ENCODE measurements at regions not wholly inside any gene's neighbourhood (a gene's known extent, or its start where the extent isn't known, plus 50 kb on each side); places are given as distances from the start of the nearest gene placed in this dataset.

GRCh38 chr5:35377653-35378052, 147.4 kb upstream of the PRLR start:
- TF ChIP-seq, protein P1, sequence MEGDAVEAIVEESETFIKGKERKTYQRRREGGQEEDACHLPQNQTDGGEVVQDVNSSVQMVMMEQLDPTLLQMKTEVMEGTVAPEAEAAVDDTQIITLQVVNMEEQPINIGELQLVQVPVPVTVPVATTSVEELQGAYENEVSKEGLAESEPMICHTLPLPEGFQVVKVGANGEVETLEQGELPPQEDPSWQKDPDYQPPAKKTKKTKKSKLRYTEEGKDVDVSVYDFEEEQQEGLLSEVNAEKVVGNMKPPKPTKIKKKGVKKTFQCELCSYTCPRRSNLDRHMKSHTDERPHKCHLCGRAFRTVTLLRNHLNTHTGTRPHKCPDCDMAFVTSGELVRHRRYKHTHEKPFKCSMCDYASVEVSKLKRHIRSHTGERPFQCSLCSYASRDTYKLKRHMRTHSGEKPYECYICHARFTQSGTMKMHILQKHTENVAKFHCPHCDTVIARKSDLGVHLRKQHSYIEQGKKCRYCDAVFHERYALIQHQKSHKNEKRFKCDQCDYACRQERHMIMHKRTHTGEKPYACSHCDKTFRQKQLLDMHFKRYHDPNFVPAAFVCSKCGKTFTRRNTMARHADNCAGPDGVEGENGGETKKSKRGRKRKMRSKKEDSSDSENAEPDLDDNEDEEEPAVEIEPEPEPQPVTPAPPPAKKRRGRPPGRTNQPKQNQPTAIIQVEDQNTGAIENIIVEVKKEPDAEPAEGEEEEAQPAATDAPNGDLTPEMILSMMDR (IDR thresholded peaks at IDR 0.05): no peak
- TF ChIP-seq EP300 (IDR thresholded peaks at IDR 0.05) (no peak), POLR2A (IDR thresholded peaks at IDR 0.05) (no peak)
- DNase-seq (ENCODE audit: low spot score in 2 of 2): no peak
- Histone ChIP-seq H3K27ac (no peak overlapping the region), H3K36me3 (no peaks in the 10 kb centered on the region), H3K27me3 (no peaks in the 10 kb centered on the region), H3K4me3 (no peak overlapping the region), H3K4me1 (no peaks in the 10 kb centered on the region), H3K9me3 (no peaks in the 10 kb centered on the region)
- WGBS, 2 donors: 72 to 73% methylated on average over 4 of the region's 4 CpGs

GRCh38 chr5:35374584-35374983, 144.3 kb upstream of the PRLR start:
- H3K36me3 ChIP-seq: no peaks in the 10 kb centered on the region
- no peak overlapping the region for H3K27ac ChIP-seq
- DNase-seq (ENCODE audit: low spot score in 2 of 2): no peak
- H3K9me3 ChIP-seq: no peaks in the 10 kb centered on the region
- no peaks in the 10 kb centered on the region for H3K27me3 ChIP-seq
- H3K4me3 ChIP-seq: no peak overlapping the region
- peaks cover 0 to 3% (median 0%) of the 10 kb centered on the region in 4 donors for H3K4me1 ChIP-seq
- TF ChIP-seq, protein P1 (IDR thresholded peaks at IDR 0.05): no peak

- Histone ChIP-seq H3K4me1 (peaks cover 0 to 3% (median 0%) of the 10 kb centered on the region in 4 donors), H3K27me3 (no peaks in the 10 kb centered on the region), H3K9me3 (no peaks in the 10 kb centered on the region), H3K27ac (no peak overlapping the region), H3K36me3 (no peaks in the 10 kb centered on the region), H3K4me3 (no peak overlapping the region)
- 90 to 93% methylated on average over 3 of the region's 3 CpGs for WGBS, 2 donors
- TF ChIP-seq POLR2A (IDR thresholded peaks at IDR 0.05) (no peak), EP300 (IDR thresholded peaks at IDR 0.05) (no peak)
- TF ChIP-seq, protein P1 (IDR thresholded peaks at IDR 0.05): no peak
- no peak for DNase-seq (ENCODE audit: low spot score in 2 of 2)
These were observed 143.0 kb upstream of the PRLR start for GRCh38 chr5:35373249-35373648.

DNA sequence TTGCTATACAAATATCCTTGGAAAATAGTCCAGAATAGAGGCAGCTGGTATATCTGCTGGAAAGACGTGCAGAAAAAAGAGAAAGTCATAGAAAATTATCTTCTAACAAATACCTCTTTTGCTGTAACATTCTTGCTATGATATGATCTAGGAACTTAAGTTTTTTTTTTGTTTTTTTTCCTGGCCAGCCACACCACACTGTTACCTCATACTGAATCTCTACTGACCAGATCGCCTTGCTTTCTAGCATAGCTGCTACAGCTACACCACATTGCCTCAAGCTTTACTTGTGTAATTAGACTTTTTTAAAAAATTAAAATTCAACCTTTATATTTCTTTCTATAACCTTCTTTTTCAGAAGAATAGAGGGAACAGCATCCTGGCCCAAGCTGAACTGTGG, 142.2 kb upstream of the PRLR start:
- no peaks in the 10 kb centered on the region for H3K36me3 ChIP-seq
- H3K27ac ChIP-seq: no peak overlapping the region
- TF ChIP-seq, protein P1 (IDR thresholded peaks at IDR 0.05): no peak
- no peak for TF ChIP-seq EP300 (IDR thresholded peaks at IDR 0.05)
- TF ChIP-seq POLR2A (IDR thresholded peaks at IDR 0.05): no peak
- peaks cover 0 to 3% (median 0%) of the 10 kb centered on the region in 4 donors for H3K4me1 ChIP-seq
- H3K9me3 ChIP-seq: no peaks in the 10 kb centered on the region
- DNase-seq (ENCODE audit: low spot score in 2 of 2): no peak
- no peaks in the 10 kb centered on the region for H3K27me3 ChIP-seq
- WGBS, 2 donors: 71 to 78% methylated on average over 2 of the region's 2 CpGs
- no peak overlapping the region for H3K4me3 ChIP-seq

- no peak for TF ChIP-seq POLR2A (IDR thresholded peaks at IDR 0.05)
- TF ChIP-seq EP300 (IDR thresholded peaks at IDR 0.05): no peak
- TF ChIP-seq, protein P1 (IDR thresholded peaks at IDR 0.05): no peak
- Histone ChIP-seq H3K9me3 (no peaks in the 10 kb centered on the region), H3K4me3 (no peak overlapping the region), H3K27me3 (no peaks in the 10 kb centered on the region), H3K4me1 (peaks cover 0 to 3% (median 0%) of the 10 kb centered on the region in 4 donors), H3K36me3 (no peaks in the 10 kb centered on the region), H3K27ac (no peak overlapping the region)
- DNase-seq (ENCODE audit: low spot score in 2 of 2): no peak
- WGBS, 2 donors: 56 to 75% methylated on average over 1 of the region's 1 CpG
These were observed 141.7 kb upstream of the PRLR start for GRCh38 chr5:35371951-35372426.

All from tibial nerve (tissue), 4 donors.